GM11168 (cell line): ENCODE measurements at regions not wholly inside any gene's neighbourhood (a gene's known extent, or its start where the extent isn't known, plus 50 kb on each side); places are given as distances from the start of the nearest gene placed in this dataset.

Experiments
- in situ Hi-C: fragments of 300-500 bp; cut with MboI; formaldehyde crosslinking; loops from one replicate; pipeline ENCODE4 v1.12.0; 2022; ENCODE audit warnings: low sequenced_read_pairs; ENCODE audit not compliant: unreplicated experiment

- in situ Hi-C loops = no loop called here
Observed at GRCh38 chr11:28616160-28616965, 508.2 kb downstream of the METTL15 start.

GRCh38 chr11:28615542-28615941 lies 507.4 kb downstream of the METTL15 start:
- in situ Hi-C loops = no loop called here

- in situ Hi-C loops = no loop called here
Observed at GRCh38 chr11:28606930-28607329, 498.7 kb downstream of the METTL15 start.

- in situ Hi-C loops = no loop called here
Observed at GRCh38 chr11:28599656-28600055, 491.5 kb downstream of the METTL15 start.

DNA sequence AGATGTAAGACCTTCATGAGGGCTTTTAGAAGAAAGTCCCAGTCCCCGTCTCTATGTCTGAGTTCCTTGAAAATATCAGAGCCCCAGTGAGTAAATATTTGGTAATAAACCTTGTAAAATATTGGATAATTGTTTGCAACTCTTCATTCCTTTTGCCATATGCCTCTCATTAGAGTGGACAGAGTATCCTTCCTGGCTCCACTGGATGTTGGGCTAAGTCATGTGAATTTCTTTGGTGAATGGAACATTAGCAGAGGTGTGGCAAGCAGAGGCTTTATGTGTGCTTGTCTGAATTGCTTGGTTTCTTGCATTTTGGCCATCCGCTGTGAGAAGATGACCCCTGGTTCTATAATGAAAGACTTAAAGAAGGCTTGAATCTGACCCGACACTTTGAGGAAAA lies 490.3 kb downstream of the METTL15 start:
- in situ Hi-C loops = no loop called here

GRCh38 chr11:28596816-28597215 lies 488.6 kb downstream of the METTL15 start:
- in situ Hi-C loops = no loop called here

- in situ Hi-C loops = no loop called here
Observed at GRCh38 chr11:28592141-28592540, 484.0 kb downstream of the METTL15 start.

DNA sequence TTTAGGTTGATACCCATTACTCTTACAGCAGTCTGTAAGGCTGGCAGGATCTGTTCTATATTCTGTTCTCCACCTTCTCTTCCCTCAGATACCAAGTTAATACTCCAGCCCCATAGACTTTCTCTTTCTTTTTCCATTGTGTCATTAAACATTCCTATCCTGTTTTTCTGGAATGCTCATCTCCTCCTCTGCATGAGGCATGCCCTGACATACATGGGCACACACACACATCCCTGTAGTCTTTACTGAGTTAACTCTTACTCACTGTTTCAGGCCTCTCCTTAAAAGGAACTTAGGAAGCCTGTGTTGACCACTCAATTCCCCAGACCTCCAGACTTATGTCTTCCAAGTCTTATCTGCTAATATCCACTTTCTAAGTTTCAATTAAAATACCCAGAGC lies 476.8 kb downstream of the METTL15 start:
- in situ Hi-C loops = no loop called here

DNA sequence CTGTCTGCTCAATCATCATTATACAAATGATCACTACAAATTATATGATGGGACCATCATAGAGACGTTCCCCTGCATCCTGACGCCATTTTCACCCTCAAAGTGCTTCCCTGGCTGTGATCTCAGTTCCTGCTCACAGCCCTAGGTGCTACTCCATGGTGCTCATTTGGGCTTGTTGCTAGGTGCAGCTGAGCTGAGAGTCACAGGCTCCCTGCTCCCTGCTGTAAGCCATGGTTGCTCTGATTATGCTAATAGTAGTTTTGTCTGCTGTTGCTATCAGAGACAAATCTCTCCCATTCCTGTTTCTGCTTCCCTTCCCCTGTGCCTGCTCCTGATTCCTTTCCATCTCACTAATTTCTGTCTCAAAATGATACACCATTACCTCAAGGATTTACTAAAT lies 474.3 kb downstream of the METTL15 start:
- in situ Hi-C loops = no loop called here

DNA sequence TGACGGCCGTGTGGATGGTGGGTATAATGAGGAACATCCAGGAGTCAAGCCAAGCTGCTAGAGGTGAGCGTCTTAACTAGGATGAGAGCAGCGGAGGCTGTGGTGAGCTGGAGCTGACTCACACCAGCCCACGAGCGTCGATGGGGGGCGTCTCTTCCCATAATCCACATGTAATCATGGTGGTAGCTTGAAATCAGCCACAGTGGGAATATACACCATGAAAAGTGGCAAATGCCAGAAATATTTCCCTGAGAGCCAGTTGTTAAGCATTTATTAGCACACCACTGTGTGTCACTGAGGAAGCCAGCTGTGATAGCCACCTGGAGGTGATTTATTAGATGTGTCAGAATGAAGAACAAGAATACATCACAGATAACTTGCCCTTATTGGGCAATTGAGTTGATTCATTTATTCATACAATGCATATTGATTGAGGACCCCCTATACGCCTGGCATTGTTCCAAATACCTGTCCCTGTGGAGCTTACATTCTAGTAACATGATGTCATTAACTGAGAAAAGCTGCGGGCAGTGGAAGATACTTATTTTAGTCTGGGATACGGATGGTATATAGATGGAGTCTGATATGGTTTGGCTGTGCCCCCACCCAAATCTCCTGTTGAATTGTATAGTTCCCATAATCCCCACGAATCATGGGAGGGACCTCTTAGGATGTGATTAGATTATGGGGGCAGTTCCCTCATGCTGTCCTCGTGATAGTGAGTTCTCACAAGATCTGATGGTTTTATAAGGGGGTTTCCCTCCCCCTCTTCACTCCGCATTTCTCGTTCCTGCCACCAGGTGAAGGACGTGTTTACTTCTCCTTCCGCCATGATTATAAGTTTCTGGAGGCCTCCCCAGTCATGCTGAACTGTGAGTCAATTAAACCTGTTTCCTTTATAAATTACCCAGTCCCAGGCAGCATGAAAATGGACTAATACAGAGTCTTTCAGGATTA lies 473.4 kb downstream of the METTL15 start:
- in situ Hi-C loops = no loop called here

DNA sequence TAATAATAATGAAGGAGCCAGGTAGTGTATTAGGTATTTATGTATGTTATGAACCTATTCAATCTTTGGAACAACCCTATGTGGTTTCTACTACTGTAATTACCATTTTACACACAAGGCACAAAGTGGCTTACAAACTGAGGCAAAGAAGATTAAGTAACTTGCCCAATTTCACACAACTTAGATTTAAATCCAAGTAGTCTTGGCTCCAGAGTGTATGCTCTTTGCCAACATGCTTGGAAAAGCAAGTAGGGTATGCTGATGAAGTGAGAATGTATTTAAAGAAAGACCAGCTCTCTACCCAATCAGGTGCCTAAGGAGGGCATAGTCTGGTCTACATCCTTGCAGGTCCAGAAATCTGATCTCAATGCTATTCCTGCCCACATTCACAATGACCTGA lies 463.2 kb downstream of the METTL15 start:
- in situ Hi-C loops = no loop called here

DNA sequence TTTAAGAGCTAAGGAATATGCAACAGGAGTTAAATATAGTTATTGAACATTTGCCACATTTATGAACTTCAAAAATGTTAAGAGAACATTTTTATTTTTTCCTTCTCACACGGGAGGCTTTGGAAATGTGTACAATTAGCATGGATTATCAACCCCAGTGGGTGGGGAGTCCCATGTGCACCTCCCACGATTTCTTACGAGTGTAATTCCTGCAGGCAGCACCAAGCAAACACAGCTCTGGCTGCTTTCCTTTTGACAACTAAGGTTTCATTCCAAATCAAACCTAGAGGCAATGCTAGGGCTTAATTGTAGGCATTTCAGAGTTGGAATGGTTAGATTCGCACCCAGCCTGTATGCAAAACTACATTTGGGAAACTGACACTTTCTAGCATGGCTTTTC lies 460.9 kb downstream of the METTL15 start:
- in situ Hi-C loops = no loop called here

- in situ Hi-C loops = no loop called here
Observed at GRCh38 chr11:28566339-28567089, 458.3 kb downstream of the METTL15 start.

DNA sequence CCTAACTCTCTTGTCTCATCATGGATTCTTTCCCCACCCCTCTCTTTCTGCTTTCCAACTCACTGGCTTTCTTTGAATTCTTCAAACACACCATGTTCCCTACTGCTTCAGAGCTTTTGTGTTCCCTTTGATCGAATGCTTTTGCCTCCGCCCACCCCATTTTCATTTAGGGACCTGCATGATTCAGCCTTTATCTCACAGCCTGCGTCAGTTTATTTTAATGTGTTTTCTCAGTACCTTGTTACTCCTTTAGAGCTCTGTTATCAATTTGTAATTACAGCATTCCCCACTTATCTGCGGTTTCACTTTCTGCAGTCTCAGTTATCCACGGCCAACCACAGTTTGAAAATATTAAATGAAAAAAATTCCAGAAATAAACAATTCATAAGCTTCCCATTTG lies 451.3 kb downstream of the METTL15 start:
- in situ Hi-C loops = no loop called here

DNA sequence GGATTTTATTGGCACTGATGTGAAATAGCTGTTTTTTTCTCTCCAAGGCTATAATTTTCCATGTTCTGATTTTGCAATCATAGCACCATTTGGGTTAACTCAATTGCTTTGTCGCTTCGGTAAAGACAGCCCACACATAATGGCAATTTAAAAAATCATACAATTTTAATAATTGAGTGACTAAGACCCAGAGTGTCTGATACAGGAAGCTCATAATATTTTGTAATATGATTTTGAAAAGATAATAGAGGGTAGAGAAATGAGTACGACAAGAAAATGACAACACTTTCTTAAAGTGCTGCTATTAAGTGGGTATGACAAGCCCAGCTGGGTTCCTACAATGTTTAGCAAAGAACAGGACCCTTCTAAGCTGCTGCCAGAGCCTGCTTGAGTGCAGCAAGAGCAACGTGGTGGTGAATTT lies 439.1 kb downstream of the METTL15 start:
- in situ Hi-C loops = loop anchor here (25.0 kb wide), 1 partner anchor 835 kb away; the partner anchor contains the start of gene BDNF

DNA sequence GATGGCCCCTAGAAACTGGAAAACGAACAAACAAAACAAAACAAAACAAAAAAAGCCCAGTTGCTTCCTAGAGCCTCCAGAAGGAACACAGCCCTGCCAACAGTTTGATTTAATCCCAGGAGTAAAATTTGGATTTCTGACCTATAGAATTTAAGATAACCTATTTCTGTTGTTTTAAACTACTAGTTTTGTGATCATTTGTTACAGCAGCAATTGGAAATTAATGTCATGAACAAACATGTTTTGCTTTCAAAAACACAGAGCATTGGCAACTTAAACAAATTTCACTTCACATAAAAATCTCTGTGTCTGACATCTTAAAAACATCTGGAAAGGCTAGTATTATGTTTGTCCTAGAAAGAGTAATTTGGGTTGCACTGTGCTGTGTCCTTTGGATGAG lies 437.3 kb downstream of the METTL15 start:
- in situ Hi-C loops = loop anchor here (25.0 kb wide), 1 partner anchor 833 kb away; the partner anchor contains the start of gene BDNF

DNA sequence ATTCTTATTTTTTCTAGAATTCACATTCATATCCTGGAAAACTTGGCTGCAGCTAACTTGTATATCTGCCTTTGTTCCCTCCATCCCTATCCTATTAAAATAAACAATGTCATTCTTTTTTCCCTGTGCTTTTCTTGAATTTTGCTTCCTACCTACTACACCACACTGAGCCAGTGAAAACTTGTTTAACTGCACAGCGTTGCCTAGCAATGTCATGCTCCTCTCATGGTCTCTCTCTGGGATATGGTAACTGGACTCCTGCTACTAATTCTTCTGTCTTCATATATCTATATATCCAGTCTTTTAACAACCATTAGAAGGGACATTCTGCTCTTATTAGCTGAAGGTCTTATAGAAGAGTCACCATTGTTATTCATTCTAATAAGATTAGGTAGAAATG lies 434.4 kb downstream of the METTL15 start:
- in situ Hi-C loops = loop anchor here (25.0 kb wide), 1 partner anchor 830 kb away; the partner anchor contains the start of gene BDNF

GRCh38 chr11:28539239-28540030 lies 431.2 kb downstream of the METTL15 start:
- in situ Hi-C loops = loop anchor here (25.0 kb wide), 1 partner anchor 827 kb away; the partner anchor contains the start of gene BDNF

DNA sequence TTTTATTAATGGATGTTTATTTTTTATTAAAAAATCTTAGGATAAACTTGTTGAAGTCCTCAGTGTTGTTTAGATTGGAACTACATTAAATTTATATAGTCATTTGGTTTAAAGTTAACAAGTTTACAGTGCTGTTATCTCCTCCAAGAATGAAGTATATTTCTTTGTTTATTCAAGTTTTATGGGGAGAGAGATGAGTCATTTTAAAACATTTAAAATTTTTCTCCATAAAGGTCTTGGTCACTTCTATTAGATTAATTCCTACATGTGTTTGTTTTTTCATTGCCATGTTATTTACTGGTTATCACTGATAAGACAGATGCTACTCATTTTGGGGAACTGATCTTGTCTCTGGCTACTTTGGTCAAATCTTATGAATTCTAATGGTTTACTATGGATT lies 429.6 kb downstream of the METTL15 start:
- in situ Hi-C loops = loop anchor here (25.0 kb wide), 1 partner anchor 826 kb away; the partner anchor contains the start of gene BDNF
